ENCODE measurements at regions not wholly inside any gene's neighbourhood (a gene's known extent, or its start where the extent isn't known, plus 50 kb on each side); places are given as distances from the start of the nearest gene placed in this dataset.

- H3K4me1 Mint-ChIP-seq = no peaks in the 10 kb centered on the region
- peaks cover 0 to 4% (median 3%) of the 10 kb centered on the region in 3 donors for H3K36me3 Mint-ChIP-seq
- peaks cover 0 to 3% (median under 1%) of the 10 kb centered on the region in 6 donors for H3K9me3 Mint-ChIP-seq
- peaks cover 0 to 6% (median 2%) of the 10 kb centered on the region in 3 donors for H3K27me3 Mint-ChIP-seq (ENCODE audit: low read depth in 3 of 3)
- H3K4me3 Mint-ChIP-seq = no peak overlapping the region
- H3K27ac Mint-ChIP-seq = no peak overlapping the region
- no peak for DNase-seq
These were observed 89.6 kb upstream of the BNC2 start for GRCh38 chr9:16960084-16960483.

- Mint-ChIP-seq H3K4me3 (no peak overlapping the region), H3K4me1 (peaks cover under 1 to 7% of the 10 kb centered on the region in 2 donors), H3K27me3 (ENCODE audit: low read depth in 3 of 3) (peaks cover 0 to 4% (median 2%) of the 10 kb centered on the region in 3 donors), H3K27ac (no peak overlapping the region), H3K36me3 (peaks cover 0 to 4% (median 3%) of the 10 kb centered on the region in 3 donors), H3K9me3 (peaks cover 0 to 3% (median under 1%) of the 10 kb centered on the region in 6 donors)
- no peak for DNase-seq
These were observed 88.9 kb upstream of the BNC2 start for GRCh38 chr9:16959391-16959790.

- peaks cover 4 to 13% of the 10 kb centered on the region in 2 donors for H3K4me1 Mint-ChIP-seq
- H3K27me3 Mint-ChIP-seq (ENCODE audit: low read depth in 3 of 3) = peaks cover 0 to under 1% (median 0%) of the 10 kb centered on the region in 3 donors
- no peaks in the 10 kb centered on the region for H3K36me3 Mint-ChIP-seq
- no peak overlapping the region for H3K27ac Mint-ChIP-seq
- H3K9me3 Mint-ChIP-seq = no peaks in the 10 kb centered on the region
- DNase-seq = no peak
- H3K4me3 Mint-ChIP-seq = no peak overlapping the region
These were observed 83.6 kb upstream of the BNC2 start for GRCh38 chr9:16954040-16954439.

DNA sequence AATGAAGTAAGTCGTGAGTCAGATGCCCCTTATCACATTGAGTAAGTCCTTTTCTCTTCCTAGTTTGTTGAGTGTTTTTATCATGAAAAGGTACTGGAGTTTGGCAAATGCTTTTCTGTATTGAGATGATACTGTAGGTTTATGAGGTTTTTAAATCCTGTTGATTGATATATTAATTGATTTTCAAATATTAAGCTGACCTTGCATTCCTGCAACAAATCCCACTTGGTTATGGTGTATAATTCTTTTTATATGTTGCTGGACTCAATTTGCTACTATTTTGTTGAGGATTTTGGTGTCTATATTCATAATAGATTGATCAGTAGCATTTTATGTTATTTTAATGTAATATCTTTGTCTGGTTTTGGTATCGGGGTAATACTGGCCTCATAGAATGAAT lies 81.0 kb upstream of the BNC2 start:
- Mint-ChIP-seq H3K36me3 (no peaks in the 10 kb centered on the region), H3K27ac (no peak overlapping the region), H3K4me1 (peaks cover 4 to 13% of the 10 kb centered on the region in 2 donors), H3K9me3 (no peaks in the 10 kb centered on the region), H3K27me3 (ENCODE audit: low read depth in 3 of 3) (no peaks in the 10 kb centered on the region), H3K4me3 (no peak overlapping the region)
- no peak for DNase-seq

DNA sequence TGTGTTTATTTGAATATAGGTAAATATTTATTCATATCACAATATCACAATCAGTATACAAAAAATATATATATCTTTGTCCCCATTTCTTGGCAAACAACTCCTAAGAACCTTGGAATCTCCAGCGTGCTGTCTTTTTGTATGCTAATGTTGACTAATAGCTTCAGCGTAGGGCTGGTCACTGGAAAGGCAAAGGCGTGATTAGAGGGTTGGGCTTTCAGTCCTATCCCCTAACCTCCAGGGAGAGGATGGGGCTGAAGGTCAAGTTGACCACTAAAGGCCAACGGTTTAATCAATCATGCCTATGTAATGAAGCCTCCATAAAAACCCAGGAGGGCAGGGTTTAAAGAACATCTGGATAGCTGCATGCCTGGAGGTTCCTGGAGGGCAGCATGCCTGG lies 79.6 kb upstream of the BNC2 start:
- no peak overlapping the region for H3K4me3 Mint-ChIP-seq
- no peaks in the 10 kb centered on the region for H3K9me3 Mint-ChIP-seq
- no peak overlapping the region for H3K27ac Mint-ChIP-seq
- no peaks in the 10 kb centered on the region for H3K36me3 Mint-ChIP-seq
- no peaks in the 10 kb centered on the region for H3K27me3 Mint-ChIP-seq (ENCODE audit: low read depth in 3 of 3)
- H3K4me1 Mint-ChIP-seq = peaks cover 4 to 13% of the 10 kb centered on the region in 2 donors
- DNase-seq = no peak

DNA sequence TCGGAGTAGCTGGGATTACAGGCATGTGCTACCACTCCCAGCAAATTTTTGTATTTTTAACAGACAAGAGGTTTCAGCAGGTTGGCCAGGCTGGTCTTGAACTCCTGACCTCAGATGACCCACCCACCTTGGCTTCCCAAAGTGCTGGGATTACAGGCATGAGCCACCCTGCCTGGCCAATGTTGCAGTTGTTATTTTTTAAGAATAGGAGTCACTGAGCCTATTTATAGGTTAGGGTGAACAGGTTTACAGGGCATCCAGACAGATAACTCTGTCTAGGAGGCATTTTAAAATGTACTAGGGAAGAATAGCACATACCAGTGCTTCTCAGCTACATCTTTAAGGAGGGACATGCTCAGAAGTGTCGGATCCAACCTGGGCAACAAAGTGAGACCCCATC lies 60.1 kb upstream of the BNC2 start:
- no peak for DNase-seq
- H3K27ac Mint-ChIP-seq = no peak overlapping the region
- H3K4me3 Mint-ChIP-seq = no peak overlapping the region
- H3K36me3 Mint-ChIP-seq = peaks cover 0 to 5% (median 0%) of the 10 kb centered on the region in 3 donors
- H3K27me3 Mint-ChIP-seq (ENCODE audit: low read depth in 3 of 3) = peaks cover 0 to 3% (median 2%) of the 10 kb centered on the region in 3 donors
- H3K9me3 Mint-ChIP-seq = no peaks in the 10 kb centered on the region
- no peaks in the 10 kb centered on the region for H3K4me1 Mint-ChIP-seq

GRCh38 chr9:16928179-16928945 lies 57.9 kb upstream of the BNC2 start:
- no peaks in the 10 kb centered on the region for H3K9me3 Mint-ChIP-seq
- H3K4me3 Mint-ChIP-seq = no peak overlapping the region
- DNase-seq = no peak
- no peak overlapping the region for H3K27ac Mint-ChIP-seq
- peaks cover 6 to 7% of the 10 kb centered on the region in 2 donors for H3K4me1 Mint-ChIP-seq
- H3K27me3 Mint-ChIP-seq (ENCODE audit: low read depth in 3 of 3) = peaks cover 0 to 3% (median 1%) of the 10 kb centered on the region in 3 donors
- H3K36me3 Mint-ChIP-seq = no peaks in the 10 kb centered on the region

GRCh38 chr9:16925426-16925825 lies 55.0 kb upstream of the BNC2 start:
- Mint-ChIP-seq H3K27ac (no peak overlapping the region), H3K4me3 (no peak overlapping the region), H3K27me3 (ENCODE audit: low read depth in 3 of 3) (peaks cover 0 to 2% (median 0%) of the 10 kb centered on the region in 3 donors), H3K4me1 (peaks cover 6 to 20% of the 10 kb centered on the region in 2 donors), H3K9me3 (no peaks in the 10 kb centered on the region), H3K36me3 (no peaks in the 10 kb centered on the region)
- DNase-seq = no peak

GRCh38 chr9:16924311-16924915 lies 53.9 kb upstream of the BNC2 start:
- H3K27me3 Mint-ChIP-seq (ENCODE audit: low read depth in 3 of 3) = peaks cover 0 to 3% (median 0%) of the 10 kb centered on the region in 3 donors
- H3K4me3 Mint-ChIP-seq = no peak overlapping the region
- H3K27ac Mint-ChIP-seq = no peak overlapping the region
- H3K9me3 Mint-ChIP-seq = no peaks in the 10 kb centered on the region
- no peak for DNase-seq
- peaks cover 6 to 20% of the 10 kb centered on the region in 2 donors for H3K4me1 Mint-ChIP-seq
- H3K36me3 Mint-ChIP-seq = no peaks in the 10 kb centered on the region

- no peaks in the 10 kb centered on the region for H3K36me3 Mint-ChIP-seq
- H3K4me1 Mint-ChIP-seq = peaks cover 6 to 20% of the 10 kb centered on the region in 2 donors
- H3K4me3 Mint-ChIP-seq = no peak overlapping the region
- no peak overlapping the region for H3K27ac Mint-ChIP-seq
- no peak for DNase-seq
- peaks cover 0 to 6% (median 0%) of the 10 kb centered on the region in 3 donors for H3K27me3 Mint-ChIP-seq (ENCODE audit: low read depth in 3 of 3)
- H3K9me3 Mint-ChIP-seq = no peaks in the 10 kb centered on the region
These were observed 51.4 kb upstream of the BNC2 start for GRCh38 chr9:16921855-16922254.

All from immature natural killer cell (primary cell).